ENCODE measurements at regions not wholly inside any gene's neighbourhood (a gene's known extent, or its start where the extent isn't known, plus 50 kb on each side); places are given as distances from the start of the nearest gene placed in this dataset.
A peak's percentile ranks its signal among the peaks of the same experiment; 100 is the strongest.

- no peak for TF ChIP-seq CTCF (IDR thresholded peaks at IDR 0.05; ENCODE audit: insufficient read depth, low read depth, low read length, missing control alignments)
- DNase-seq (ENCODE audit: low read depth), result peak; percentile 38
- no peak overlapping the region for H3K4me3 ChIP-seq (ENCODE audit: low read depth, low read length)
Measured at GRCh38 chr15:69881302-69881670, 216.4 kb downstream of the TLE3 start.

- H3K4me3 ChIP-seq (ENCODE audit: low read depth, low read length), result no peak overlapping the region
- no peak for TF ChIP-seq CTCF (IDR thresholded peaks at IDR 0.05; ENCODE audit: insufficient read depth, low read depth, low read length, missing control alignments)
- DNase-seq (ENCODE audit: low read depth), result peak; percentile 76
Measured at GRCh38 chr15:69881766-69882165, 216.0 kb downstream of the TLE3 start.

GRCh38 chr15:69883306-69883705 is 214.4 kb downstream of the TLE3 start:
- no peak for TF ChIP-seq CTCF (IDR thresholded peaks at IDR 0.05; ENCODE audit: insufficient read depth, low read depth, low read length, missing control alignments)
- H3K4me3 ChIP-seq (ENCODE audit: low read depth, low read length), result no peak overlapping the region
- no peak for DNase-seq (ENCODE audit: low read depth)

GRCh38 chr15:69885173-69885955 is 212.4 kb downstream of the TLE3 start:
- no peak for DNase-seq (ENCODE audit: low read depth)
- no peak overlapping the region for H3K4me3 ChIP-seq (ENCODE audit: low read depth, low read length)
- TF ChIP-seq CTCF (IDR thresholded peaks at IDR 0.05; ENCODE audit: insufficient read depth, low read depth, low read length, missing control alignments), result no peak

- H3K4me3 ChIP-seq (ENCODE audit: low read depth, low read length), result no peak overlapping the region
- DNase-seq (ENCODE audit: low read depth), result no peak
- no peak for TF ChIP-seq CTCF (IDR thresholded peaks at IDR 0.05; ENCODE audit: insufficient read depth, low read depth, low read length, missing control alignments)
Measured at GRCh38 chr15:69887009-69887408, 210.7 kb downstream of the TLE3 start.

- no peak for DNase-seq (ENCODE audit: low read depth)
- H3K4me3 ChIP-seq (ENCODE audit: low read depth, low read length), result no peak overlapping the region
- TF ChIP-seq CTCF (IDR thresholded peaks at IDR 0.05; ENCODE audit: insufficient read depth, low read depth, low read length, missing control alignments), result no peak
Measured at GRCh38 chr15:69887553-69887952, 210.2 kb downstream of the TLE3 start.

- DNase-seq (ENCODE audit: low read depth), result no peak
- no peak for TF ChIP-seq CTCF (IDR thresholded peaks at IDR 0.05; ENCODE audit: insufficient read depth, low read depth, low read length, missing control alignments)
- no peak overlapping the region for H3K4me3 ChIP-seq (ENCODE audit: low read depth, low read length)
Measured at GRCh38 chr15:69888406-69888805, 209.3 kb downstream of the TLE3 start.

Measured in GM12865 (cell line).